ENCODE measurements at regions not wholly inside any gene's neighbourhood (a gene's known extent, or its start where the extent isn't known, plus 50 kb on each side); places are given as distances from the start of the nearest gene placed in this dataset.
"Not testable (repeated sequence)": the region's sequence is repeated elsewhere in the genome, so short reads cannot be mapped to it uniquely, and the experiment has no call there.

DNA sequence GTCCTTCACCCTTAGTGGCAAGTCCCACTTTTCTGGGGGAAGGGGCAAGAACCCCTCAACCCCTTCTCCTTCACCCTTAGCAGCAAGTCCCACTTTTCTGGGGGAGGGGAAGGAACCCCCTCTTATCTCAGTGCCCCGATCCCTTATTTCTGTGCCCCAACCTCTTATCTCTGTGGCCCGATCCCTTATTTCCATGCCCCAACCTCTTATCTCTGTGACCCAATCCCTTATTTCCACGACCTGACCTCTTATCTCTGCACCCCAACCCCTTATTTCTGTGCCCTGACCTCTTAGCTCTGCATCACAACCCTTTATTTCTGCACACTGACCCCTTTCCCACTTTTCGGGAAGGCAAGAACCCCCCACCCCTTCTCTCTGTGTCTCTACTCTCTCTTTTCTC is 104.4 kb upstream of the ROPN1B start:
- H2AFZ ChIP-seq (ENCODE audit: low read length); H3K79me2 ChIP-seq (ENCODE audit: control insufficient read depth, insufficient read depth, low read length); DNase-seq (ENCODE audit: low read depth in 2 of 2); H3K36me3 ChIP-seq (ENCODE audit: control insufficient read depth, insufficient read depth, low read length); H3K9me3 ChIP-seq (ENCODE audit: control insufficient read depth, insufficient read depth, low read depth, low read length); H3K4me2 ChIP-seq (ENCODE audit: extremely low read depth, insufficient read depth, low read length); H3K27me3 ChIP-seq (ENCODE audit: control insufficient read depth, insufficient read depth, low read length); H3K4me3 ChIP-seq (replicated peaks in 1 of 4; ENCODE audit: control extremely low read depth in 1 of 4, insufficient read depth in 1 of 4, low read depth in 3 of 4, low read length in 4 of 4); H3K9ac ChIP-seq (ENCODE audit: insufficient read depth, low read length); H3K27ac ChIP-seq (ENCODE audit: insufficient read depth, low read length); H4K20me1 ChIP-seq (ENCODE audit: control insufficient read depth, extremely low read depth, insufficient read depth, low read length); H3K4me1 ChIP-seq (ENCODE audit: control insufficient read depth, extremely low read depth, insufficient read depth, low read length): not testable (repeated sequence)

DNA sequence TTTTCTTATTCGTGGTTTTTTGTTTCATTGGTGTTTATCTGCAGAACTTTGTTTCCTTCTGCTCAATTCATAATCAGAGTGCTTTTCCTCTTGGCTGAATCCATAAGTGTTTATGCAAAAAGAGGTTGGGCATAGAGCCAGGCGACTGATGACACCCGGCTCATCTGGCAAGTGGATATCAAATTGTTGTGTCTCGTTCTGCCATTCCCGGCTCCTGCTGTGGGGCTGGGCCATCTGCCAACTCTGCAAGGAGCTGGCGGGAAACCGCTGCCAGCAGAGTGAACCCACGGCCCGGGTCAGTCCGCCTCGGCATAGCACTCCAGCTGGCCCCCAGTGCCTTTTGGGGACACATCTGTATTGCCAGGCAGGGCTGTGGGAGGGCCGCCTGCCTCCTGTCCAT is 83.0 kb upstream of the ROPN1B start:
- not testable (repeated sequence) for H3K4me1 ChIP-seq (ENCODE audit: control insufficient read depth, extremely low read depth, insufficient read depth, low read length); H3K9me3 ChIP-seq (ENCODE audit: control insufficient read depth, insufficient read depth, low read depth, low read length); H3K79me2 ChIP-seq (ENCODE audit: control insufficient read depth, insufficient read depth, low read length); H3K4me3 ChIP-seq (replicated peaks in 1 of 4; ENCODE audit: control extremely low read depth in 1 of 4, insufficient read depth in 1 of 4, low read depth in 3 of 4, low read length in 4 of 4); H3K27ac ChIP-seq (ENCODE audit: insufficient read depth, low read length); H4K20me1 ChIP-seq (ENCODE audit: control insufficient read depth, extremely low read depth, insufficient read depth, low read length); H3K36me3 ChIP-seq (ENCODE audit: control insufficient read depth, insufficient read depth, low read length); H2AFZ ChIP-seq (ENCODE audit: low read length); H3K27me3 ChIP-seq (ENCODE audit: control insufficient read depth, insufficient read depth, low read length); H3K9ac ChIP-seq (ENCODE audit: insufficient read depth, low read length); H3K4me2 ChIP-seq (ENCODE audit: extremely low read depth, insufficient read depth, low read length)
- peak; percentile 74 to 89 for DNase-seq (ENCODE audit: low read depth in 2 of 2)

DNA sequence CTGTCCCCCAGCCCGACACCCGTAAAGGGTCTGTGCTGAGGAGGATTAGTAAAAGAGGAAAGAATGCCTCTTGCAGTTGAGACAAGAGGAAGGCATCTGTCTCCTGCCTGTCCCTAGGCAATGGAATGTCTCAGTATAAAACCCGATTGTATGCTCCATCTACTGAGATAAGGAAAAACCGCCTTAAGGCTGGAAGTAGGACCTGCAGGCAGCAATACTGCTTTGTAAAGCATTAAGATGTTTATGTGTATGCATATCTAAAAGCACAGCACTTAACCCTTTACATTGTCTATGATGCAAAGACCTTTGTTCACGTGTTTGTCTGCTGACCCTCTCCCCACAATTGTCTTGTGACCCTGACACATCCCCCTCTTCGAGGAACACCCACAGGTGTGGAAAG is 69.8 kb upstream of the ROPN1B start:
- not testable (repeated sequence) for H3K4me2 ChIP-seq (ENCODE audit: extremely low read depth, insufficient read depth, low read length); H3K36me3 ChIP-seq (ENCODE audit: control insufficient read depth, insufficient read depth, low read length); H3K79me2 ChIP-seq (ENCODE audit: control insufficient read depth, insufficient read depth, low read length); H3K4me1 ChIP-seq (ENCODE audit: control insufficient read depth, extremely low read depth, insufficient read depth, low read length); H3K4me3 ChIP-seq (replicated peaks in 1 of 4; ENCODE audit: control extremely low read depth in 1 of 4, insufficient read depth in 1 of 4, low read depth in 3 of 4, low read length in 4 of 4); DNase-seq (ENCODE audit: low read depth in 2 of 2); H3K27me3 ChIP-seq (ENCODE audit: control insufficient read depth, insufficient read depth, low read length); H3K9me3 ChIP-seq (ENCODE audit: control insufficient read depth, insufficient read depth, low read depth, low read length); H4K20me1 ChIP-seq (ENCODE audit: control insufficient read depth, extremely low read depth, insufficient read depth, low read length); H3K27ac ChIP-seq (ENCODE audit: insufficient read depth, low read length); H3K9ac ChIP-seq (ENCODE audit: insufficient read depth, low read length); H2AFZ ChIP-seq (ENCODE audit: low read length)

DNA sequence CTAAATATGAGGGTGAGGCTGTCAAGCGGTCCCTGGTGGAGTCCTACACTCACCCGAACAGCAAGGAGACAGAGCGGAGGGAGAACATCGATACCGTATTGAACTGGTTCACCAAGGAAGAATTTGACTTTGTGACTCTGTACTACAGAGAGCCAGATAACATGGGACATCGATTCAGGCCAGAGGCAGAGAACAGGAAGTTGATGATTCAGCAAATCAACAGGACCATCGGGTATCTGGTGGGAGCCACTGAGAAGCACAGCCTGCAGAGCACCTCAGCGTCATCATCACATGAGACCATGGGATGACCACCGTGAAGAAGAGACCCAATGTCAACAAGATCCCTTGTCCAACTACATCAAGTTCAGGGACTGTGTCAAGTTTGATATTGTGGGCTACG is 67.5 kb upstream of the ROPN1B start:
- H4K20me1 ChIP-seq (ENCODE audit: control insufficient read depth, extremely low read depth, insufficient read depth, low read length); H3K4me1 ChIP-seq (ENCODE audit: control insufficient read depth, extremely low read depth, insufficient read depth, low read length); H3K4me2 ChIP-seq (ENCODE audit: extremely low read depth, insufficient read depth, low read length); H2AFZ ChIP-seq (ENCODE audit: low read length); DNase-seq (ENCODE audit: low read depth in 2 of 2); H3K79me2 ChIP-seq (ENCODE audit: control insufficient read depth, insufficient read depth, low read length); H3K36me3 ChIP-seq (ENCODE audit: control insufficient read depth, insufficient read depth, low read length); H3K27me3 ChIP-seq (ENCODE audit: control insufficient read depth, insufficient read depth, low read length); H3K4me3 ChIP-seq (replicated peaks in 1 of 4; ENCODE audit: control extremely low read depth in 1 of 4, insufficient read depth in 1 of 4, low read depth in 3 of 4, low read length in 4 of 4); H3K9me3 ChIP-seq (ENCODE audit: control insufficient read depth, insufficient read depth, low read depth, low read length); H3K27ac ChIP-seq (ENCODE audit: insufficient read depth, low read length); H3K9ac ChIP-seq (ENCODE audit: insufficient read depth, low read length): not testable (repeated sequence)

DNA sequence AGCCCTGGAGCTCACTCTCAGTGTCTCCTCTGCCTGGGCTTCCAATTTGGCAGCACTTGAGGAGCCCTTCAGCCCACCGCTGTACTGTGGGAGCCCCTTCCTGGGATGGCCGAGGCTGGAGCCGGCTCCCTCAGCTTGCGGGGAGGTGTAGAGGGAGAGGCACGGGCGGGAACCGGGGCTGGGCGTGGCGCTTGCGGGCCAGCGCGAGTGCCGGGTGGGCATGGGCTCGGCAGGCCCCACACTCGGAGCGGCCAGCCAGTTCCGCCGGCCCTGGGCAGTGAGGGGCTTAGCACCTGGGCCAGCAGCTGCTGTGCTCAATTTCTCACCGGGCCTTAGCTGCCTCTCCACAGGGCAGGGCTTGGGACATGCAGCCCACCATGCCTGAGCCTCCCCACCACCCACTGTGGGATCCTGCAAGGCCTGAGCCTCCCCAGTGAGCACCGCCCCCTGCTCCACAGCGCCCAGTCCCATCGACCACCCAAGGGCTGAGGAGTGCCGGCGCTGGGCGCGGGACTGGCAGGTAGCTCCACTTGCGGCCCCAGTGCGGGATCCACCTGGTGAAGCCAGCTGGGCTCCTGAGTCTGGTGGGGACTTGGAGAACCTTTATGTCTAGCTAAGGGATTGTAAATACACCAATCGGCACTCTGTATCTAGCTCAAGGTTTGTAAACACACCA is 65.1 kb upstream of the ROPN1B start:
- H3K27ac ChIP-seq (ENCODE audit: insufficient read depth, low read length); H3K9me3 ChIP-seq (ENCODE audit: control insufficient read depth, insufficient read depth, low read depth, low read length); H3K4me1 ChIP-seq (ENCODE audit: control insufficient read depth, extremely low read depth, insufficient read depth, low read length); H3K27me3 ChIP-seq (ENCODE audit: control insufficient read depth, insufficient read depth, low read length); H3K4me3 ChIP-seq (replicated peaks in 1 of 4; ENCODE audit: control extremely low read depth in 1 of 4, insufficient read depth in 1 of 4, low read depth in 3 of 4, low read length in 4 of 4); H4K20me1 ChIP-seq (ENCODE audit: control insufficient read depth, extremely low read depth, insufficient read depth, low read length); H3K36me3 ChIP-seq (ENCODE audit: control insufficient read depth, insufficient read depth, low read length); H3K4me2 ChIP-seq (ENCODE audit: extremely low read depth, insufficient read depth, low read length); H3K9ac ChIP-seq (ENCODE audit: insufficient read depth, low read length); H2AFZ ChIP-seq (ENCODE audit: low read length); H3K79me2 ChIP-seq (ENCODE audit: control insufficient read depth, insufficient read depth, low read length); DNase-seq (ENCODE audit: low read depth in 2 of 2): not testable (repeated sequence)

DNA sequence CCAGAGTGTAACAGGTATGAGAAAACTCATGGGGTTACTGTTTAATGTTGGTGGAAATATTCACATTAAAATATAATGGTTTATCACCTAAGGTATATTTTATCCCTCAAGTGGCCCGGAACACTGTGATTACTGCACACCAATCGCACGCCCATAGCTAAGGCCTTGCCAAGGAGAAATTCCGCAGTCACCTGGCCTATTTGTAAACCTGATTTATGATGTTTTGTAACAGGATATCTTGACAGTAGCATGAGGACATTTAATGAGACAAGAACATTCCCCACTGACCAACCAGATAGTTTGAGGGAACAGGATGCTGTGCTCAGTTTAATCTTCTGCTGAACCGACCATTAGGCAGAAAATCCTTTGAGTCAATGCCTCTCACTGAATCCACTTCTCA is 61.7 kb upstream of the ROPN1B start:
- not testable (repeated sequence) for H3K4me1 ChIP-seq (ENCODE audit: control insufficient read depth, extremely low read depth, insufficient read depth, low read length); H2AFZ ChIP-seq (ENCODE audit: low read length)

DNA sequence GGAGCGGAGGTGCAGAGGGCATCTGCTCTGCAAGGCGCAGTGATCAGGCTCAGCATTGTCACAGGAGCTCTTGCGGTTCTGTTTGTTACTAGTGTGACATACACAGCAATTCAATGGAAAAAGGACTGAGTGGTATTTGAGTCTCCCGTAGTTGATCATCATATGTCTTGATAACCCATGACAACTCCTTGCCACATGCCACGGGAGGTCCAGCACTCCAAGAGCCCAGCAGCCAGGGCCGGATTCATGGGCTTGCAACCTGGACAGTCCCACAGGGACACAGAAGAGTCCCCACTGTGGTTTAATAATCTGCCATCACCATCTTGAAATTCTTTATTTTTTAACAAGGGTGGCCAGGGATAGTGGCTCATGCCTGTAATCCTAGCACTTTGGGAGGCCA is 58.1 kb upstream of the ROPN1B start:
- H3K4me2 ChIP-seq (ENCODE audit: extremely low read depth, insufficient read depth, low read length); H3K9ac ChIP-seq (ENCODE audit: insufficient read depth, low read length); H3K27ac ChIP-seq (ENCODE audit: insufficient read depth, low read length); H3K36me3 ChIP-seq (ENCODE audit: control insufficient read depth, insufficient read depth, low read length); H3K4me3 ChIP-seq (replicated peaks in 1 of 4; ENCODE audit: control extremely low read depth in 1 of 4, insufficient read depth in 1 of 4, low read depth in 3 of 4, low read length in 4 of 4); H3K27me3 ChIP-seq (ENCODE audit: control insufficient read depth, insufficient read depth, low read length); H3K79me2 ChIP-seq (ENCODE audit: control insufficient read depth, insufficient read depth, low read length); H4K20me1 ChIP-seq (ENCODE audit: control insufficient read depth, extremely low read depth, insufficient read depth, low read length); H3K4me1 ChIP-seq (ENCODE audit: control insufficient read depth, extremely low read depth, insufficient read depth, low read length); H3K9me3 ChIP-seq (ENCODE audit: control insufficient read depth, insufficient read depth, low read depth, low read length); H2AFZ ChIP-seq (ENCODE audit: low read length); DNase-seq (ENCODE audit: low read depth in 2 of 2): not testable (repeated sequence)

More for the DNA sequence above, 61.7 kb upstream of the ROPN1B start:
- not testable (repeated sequence) for H4K20me1 ChIP-seq (ENCODE audit: control insufficient read depth, extremely low read depth, insufficient read depth, low read length); H3K4me2 ChIP-seq (ENCODE audit: extremely low read depth, insufficient read depth, low read length); H3K9me3 ChIP-seq (ENCODE audit: control insufficient read depth, insufficient read depth, low read depth, low read length); H3K27ac ChIP-seq (ENCODE audit: insufficient read depth, low read length); DNase-seq (ENCODE audit: low read depth in 2 of 2); H3K79me2 ChIP-seq (ENCODE audit: control insufficient read depth, insufficient read depth, low read length); H3K27me3 ChIP-seq (ENCODE audit: control insufficient read depth, insufficient read depth, low read length); H3K36me3 ChIP-seq (ENCODE audit: control insufficient read depth, insufficient read depth, low read length); H3K4me3 ChIP-seq (replicated peaks in 1 of 4; ENCODE audit: control extremely low read depth in 1 of 4, insufficient read depth in 1 of 4, low read depth in 3 of 4, low read length in 4 of 4); H3K9ac ChIP-seq (ENCODE audit: insufficient read depth, low read length)
